Activated naive CD4-positive, alpha-beta T cell treated with anti-CD3 and anti-CD28 coated beads for 36 hours (primary cell): ENCODE measurements at regions not wholly inside any gene's neighbourhood (a gene's known extent, or its start where the extent isn't known, plus 50 kb on each side); places are given as distances from the start of the nearest gene placed in this dataset.
"Not testable (repeated sequence)": the region's sequence is repeated elsewhere in the genome, so short reads cannot be mapped to it uniquely, and the experiment has no call there.

ENCODE experiments used
- CTCF ChIA-PET: fragments of 350-600 bp; sonication (Branson Sonifier 250); formaldehyde crosslinking; loops from one replicate; lab custom pipeline; 2021; ENCODE audit warnings: antibody characterized with exemption; lab: Charles Lee
- DNase-seq: peaks from one replicate; pipeline ENCODE4 v3.0.0-alpha.2; 2020
- H3K27ac Mint-ChIP-seq: one replicate; pipeline ENCODE4 v1.8.0; 2021; ENCODE audit warnings: mild to moderate bottlenecking, mixed read lengths
- H3K27me3 Mint-ChIP-seq: one replicate; pipeline ENCODE4 v1.8.0; 2021; ENCODE audit warnings: low read depth, mixed read lengths
- H3K36me3 Mint-ChIP-seq: one replicate; pipeline ENCODE4 v1.8.0; 2021; ENCODE audit warnings: low read depth, mixed read lengths
- H3K4me1 Mint-ChIP-seq: one replicate; pipeline ENCODE4 v1.8.0; 2021; ENCODE audit warnings: low read depth, mixed read lengths
- H3K4me3 Mint-ChIP-seq: one replicate; pipeline ENCODE4 v1.8.0; 2021; ENCODE audit warnings: mild to moderate bottlenecking, moderate library complexity, mixed read lengths
- H3K9me3 Mint-ChIP-seq: one replicate; pipeline ENCODE4 v1.8.0; 2021; ENCODE audit warnings: mixed read lengths
- intact Hi-C: fragments of 100-400 bp; cut with micrococcal nuclease; formaldehyde crosslinking; loops from one replicate; pipeline ENCODE4 v1.15.1; 2023

- DNase-seq, intact Hi-C loops, H3K9me3 Mint-ChIP-seq, H3K36me3 Mint-ChIP-seq, H3K27ac Mint-ChIP-seq, H3K4me3 Mint-ChIP-seq, H3K27me3 Mint-ChIP-seq, H3K4me1 Mint-ChIP-seq: not testable (repeated sequence)
- CTCF ChIA-PET = interaction anchor here (0.9 kb wide), 1 partner anchor 42 kb away, joined by 4 read pairs; no protein-coding TSS in a partner anchor
Observed at GRCh38 chr3:193823213-193823605, 230.2 kb downstream of the OPA1 start.

- no peaks in the 10 kb centered on the region for H3K9me3 Mint-ChIP-seq
- H3K27ac Mint-ChIP-seq = no peak overlapping the region
- no peak overlapping the region for H3K4me3 Mint-ChIP-seq
- H3K27me3 Mint-ChIP-seq = no peaks in the 10 kb centered on the region
- no peak for DNase-seq
- intact Hi-C loops = no loop called here
- no peaks in the 10 kb centered on the region for H3K4me1 Mint-ChIP-seq
- H3K36me3 Mint-ChIP-seq = no peaks in the 10 kb centered on the region
- CTCF ChIA-PET = no interaction called here
Observed at GRCh38 chr3:193824365-193824764, 231.4 kb downstream of the OPA1 start.

GRCh38 chr3:193825617-193826016, 232.6 kb downstream of the OPA1 start:
- Mint-ChIP-seq H3K27ac (no peak overlapping the region), H3K9me3 (no peaks in the 10 kb centered on the region), H3K4me1 (no peaks in the 10 kb centered on the region), H3K4me3 (no peak overlapping the region), H3K27me3 (no peaks in the 10 kb centered on the region), H3K36me3 (no peaks in the 10 kb centered on the region)
- no peak for DNase-seq
- CTCF ChIA-PET = no interaction called here
- intact Hi-C loops = no loop called here

- H3K27ac Mint-ChIP-seq = no peak overlapping the region
Observed at GRCh38 chr3:193826159-193826795, 233.3 kb downstream of the OPA1 start.

GRCh38 chr3:193827040-193827669, 234.1 kb downstream of the OPA1 start:
- Mint-ChIP-seq H3K4me1 (no peaks in the 10 kb centered on the region), H3K27ac (no peak overlapping the region), H3K9me3 (no peaks in the 10 kb centered on the region), H3K27me3 (no peaks in the 10 kb centered on the region), H3K36me3 (no peaks in the 10 kb centered on the region), H3K4me3 (no peak overlapping the region)
- CTCF ChIA-PET = no interaction called here
- no peak for DNase-seq
- intact Hi-C loops = no loop called here

More at GRCh38 chr3:193826159-193826795, 233.3 kb downstream of the OPA1 start:
- Mint-ChIP-seq H3K4me3 (no peak overlapping the region), H3K9me3 (no peaks in the 10 kb centered on the region), H3K4me1 (no peaks in the 10 kb centered on the region), H3K36me3 (no peaks in the 10 kb centered on the region), H3K27me3 (no peaks in the 10 kb centered on the region)
- CTCF ChIA-PET = no interaction called here
- intact Hi-C loops = no loop called here
- DNase-seq = no peak

- H3K36me3 Mint-ChIP-seq = no peaks in the 10 kb centered on the region
- CTCF ChIA-PET = no interaction called here
- no peaks in the 10 kb centered on the region for H3K27me3 Mint-ChIP-seq
- H3K4me3 Mint-ChIP-seq = no peak overlapping the region
- intact Hi-C loops = no loop called here
- no peak overlapping the region for H3K27ac Mint-ChIP-seq
- no peak for DNase-seq
- H3K9me3 Mint-ChIP-seq = no peaks in the 10 kb centered on the region
- H3K4me1 Mint-ChIP-seq = no peaks in the 10 kb centered on the region
Observed at GRCh38 chr3:193827871-193828270, 234.9 kb downstream of the OPA1 start.

GRCh38 chr3:193828477-193828876, 235.5 kb downstream of the OPA1 start:
- intact Hi-C loops = no loop called here
- DNase-seq = no peak
- CTCF ChIA-PET = no interaction called here
- H3K36me3 Mint-ChIP-seq = no peaks in the 10 kb centered on the region
- H3K27ac Mint-ChIP-seq = no peak overlapping the region
- no peak overlapping the region for H3K4me3 Mint-ChIP-seq
- no peaks in the 10 kb centered on the region for H3K27me3 Mint-ChIP-seq
- H3K4me1 Mint-ChIP-seq = no peaks in the 10 kb centered on the region
- no peaks in the 10 kb centered on the region for H3K9me3 Mint-ChIP-seq

- H3K27me3 Mint-ChIP-seq = no peaks in the 10 kb centered on the region
- intact Hi-C loops = no loop called here
Observed at GRCh38 chr3:193829781-193830180, 236.8 kb downstream of the OPA1 start.

GRCh38 chr3:193830791-193831191, 237.8 kb downstream of the OPA1 start:
- Mint-ChIP-seq H3K4me1 (peaks cover 2% of the 10 kb centered on the region), H3K9me3 (no peaks in the 10 kb centered on the region), H3K36me3 (no peaks in the 10 kb centered on the region), H3K27me3 (no peaks in the 10 kb centered on the region), H3K27ac (no peak overlapping the region), H3K4me3 (no peak overlapping the region)
- CTCF ChIA-PET = no interaction called here
- intact Hi-C loops = no loop called here
- DNase-seq = no peak

More at GRCh38 chr3:193829781-193830180, 236.8 kb downstream of the OPA1 start:
- CTCF ChIA-PET = no interaction called here
- H3K36me3 Mint-ChIP-seq = no peaks in the 10 kb centered on the region
- H3K27ac Mint-ChIP-seq = no peak overlapping the region
- no peaks in the 10 kb centered on the region for H3K9me3 Mint-ChIP-seq
- H3K4me3 Mint-ChIP-seq = no peak overlapping the region
- DNase-seq = no peak
- peaks cover 1% of the 10 kb centered on the region for H3K4me1 Mint-ChIP-seq

GRCh38 chr3:193831495-193832455, 238.8 kb downstream of the OPA1 start:
- intact Hi-C loops = no loop called here
- Mint-ChIP-seq H3K36me3 (no peaks in the 10 kb centered on the region), H3K27me3 (peaks cover 2% of the 10 kb centered on the region), H3K27ac (no peak overlapping the region), H3K4me1 (peaks cover 2% of the 10 kb centered on the region), H3K4me3 (no peak overlapping the region), H3K9me3 (no peaks in the 10 kb centered on the region)
- DNase-seq = no peak
- CTCF ChIA-PET = no interaction called here

GRCh38 chr3:193832833-193833413, 239.9 kb downstream of the OPA1 start:
- Mint-ChIP-seq H3K27ac (no peak overlapping the region), H3K36me3 (no peaks in the 10 kb centered on the region), H3K4me3 (no peak overlapping the region), H3K27me3 (peaks cover 2% of the 10 kb centered on the region), H3K4me1 (peaks cover 2% of the 10 kb centered on the region), H3K9me3 (no peaks in the 10 kb centered on the region)
- CTCF ChIA-PET = no interaction called here
- intact Hi-C loops = no loop called here
- no peak for DNase-seq

GRCh38 chr3:193833592-193833991, 240.6 kb downstream of the OPA1 start:
- Mint-ChIP-seq H3K4me1 (peaks cover 2% of the 10 kb centered on the region), H3K27ac (no peak overlapping the region), H3K4me3 (no peak overlapping the region), H3K27me3 (peaks cover 4% of the 10 kb centered on the region), H3K36me3 (no peaks in the 10 kb centered on the region), H3K9me3 (no peaks in the 10 kb centered on the region)
- intact Hi-C loops = no loop called here
- no peak for DNase-seq
- CTCF ChIA-PET = no interaction called here
